SKM-1 treated with dmso at 0.1 percent for 144 hours (cell line): ENCODE measurements at regions not wholly inside any gene's neighbourhood (a gene's known extent, or its start where the extent isn't known, plus 50 kb on each side); places are given as distances from the start of the nearest gene placed in this dataset.

ENCODE experiments used
- DNase-seq: peaks from one replicate; lab custom pipeline; 2025; ENCODE audit not compliant: unreplicated experiment; lab: John Stamatoyannopoulos, UW

- DNase-seq, result no peak
Observed at GRCh38 chr2:225097035-225097434, 54.8 kb upstream of the DOCK10 start.
